HTR-8/SVneo (cell line): ENCODE measurements at regions not wholly inside any gene's neighbourhood (a gene's known extent, or its start where the extent isn't known, plus 50 kb on each side); places are given as distances from the start of the nearest gene placed in this dataset.

Experiments used
- DNase-seq: peaks from one replicate; pipeline ENCODE4 v3.0.0; 2011; ENCODE audit warnings: low spot score, mixed read lengths; ENCODE audit not compliant: insufficient read length
- FAIRE-seq: peaks from 2 replicates; lab custom pipeline; 2011; peaks lifted over from hg19 to GRCh38; lab: Jason Lieb, UNC

- FAIRE-seq (no peak), DNase-seq (no peak)
Measured at GRCh38 chr15:91468871-91469580, 369.0 kb downstream of the SV2B start.

DNA sequence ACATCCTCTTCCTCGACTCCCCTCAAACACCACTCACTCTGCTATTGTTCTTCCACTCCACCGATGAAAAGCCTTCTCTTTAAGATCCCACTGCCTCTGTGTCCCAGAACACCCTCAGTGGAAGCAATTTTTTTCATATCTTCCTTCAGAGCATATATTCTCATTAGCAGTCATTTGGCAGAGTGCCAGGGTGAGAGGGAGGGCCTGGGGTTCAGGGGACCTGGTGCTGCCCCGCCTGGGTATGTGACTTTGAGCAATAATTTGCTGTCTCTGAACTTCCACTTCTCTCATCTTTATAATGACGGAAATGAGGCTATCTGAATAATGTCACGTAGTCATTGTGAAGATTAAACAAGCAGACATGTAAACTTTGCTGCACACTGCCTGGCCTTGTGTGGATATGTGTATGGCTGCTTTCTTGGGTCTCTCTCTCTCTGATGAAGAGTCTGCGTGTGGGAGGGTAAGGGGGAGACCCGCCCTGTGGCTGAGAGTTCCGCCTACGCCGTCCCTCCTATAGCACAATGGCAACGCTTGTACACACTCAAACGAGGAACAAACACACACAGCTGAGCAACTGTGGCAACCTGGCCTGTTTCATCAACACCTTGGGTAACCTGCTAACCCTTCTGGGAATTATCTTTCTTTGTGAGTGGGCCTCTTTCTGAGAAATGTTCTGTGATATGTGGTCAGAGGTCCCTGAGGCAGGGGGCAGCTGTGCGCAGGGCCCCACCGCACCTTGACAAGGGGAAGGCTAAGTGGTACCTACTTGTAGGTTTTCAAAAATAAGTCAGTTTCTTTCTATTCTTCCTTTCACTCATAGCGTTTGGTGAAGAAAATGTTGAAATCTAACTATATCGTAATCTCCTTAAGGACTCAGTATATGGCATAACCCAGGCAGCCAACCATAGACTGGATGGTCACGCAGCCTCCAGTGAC lies 369.8 kb downstream of the SV2B start:
- FAIRE-seq: no peak
- DNase-seq: no peak

- FAIRE-seq: no peak
- DNase-seq: no peak
Measured at GRCh38 chr15:91471468-91471867, 371.4 kb downstream of the SV2B start.

DNA sequence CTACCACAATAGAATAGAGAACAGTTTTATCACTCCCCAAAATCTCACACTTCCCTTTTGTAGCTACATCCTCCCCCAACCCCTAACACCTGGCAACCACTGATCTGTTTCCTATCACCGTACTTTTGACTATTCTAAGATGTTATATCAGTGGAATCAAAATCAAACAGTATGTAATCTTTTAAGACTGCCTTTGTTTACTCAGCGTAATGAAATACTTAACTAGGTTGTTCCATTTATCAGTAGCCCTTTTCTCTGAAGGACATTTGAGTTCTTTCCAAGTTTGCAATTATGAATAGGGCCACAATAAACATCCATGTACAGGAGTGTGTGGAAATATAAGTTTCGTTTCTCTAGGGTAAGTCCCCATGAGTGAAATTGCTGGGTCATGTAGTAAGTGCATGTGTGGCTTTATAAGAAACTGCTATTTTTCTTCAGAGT lies 372.3 kb downstream of the SV2B start:
- DNase-seq (no peak), FAIRE-seq (no peak)

DNA sequence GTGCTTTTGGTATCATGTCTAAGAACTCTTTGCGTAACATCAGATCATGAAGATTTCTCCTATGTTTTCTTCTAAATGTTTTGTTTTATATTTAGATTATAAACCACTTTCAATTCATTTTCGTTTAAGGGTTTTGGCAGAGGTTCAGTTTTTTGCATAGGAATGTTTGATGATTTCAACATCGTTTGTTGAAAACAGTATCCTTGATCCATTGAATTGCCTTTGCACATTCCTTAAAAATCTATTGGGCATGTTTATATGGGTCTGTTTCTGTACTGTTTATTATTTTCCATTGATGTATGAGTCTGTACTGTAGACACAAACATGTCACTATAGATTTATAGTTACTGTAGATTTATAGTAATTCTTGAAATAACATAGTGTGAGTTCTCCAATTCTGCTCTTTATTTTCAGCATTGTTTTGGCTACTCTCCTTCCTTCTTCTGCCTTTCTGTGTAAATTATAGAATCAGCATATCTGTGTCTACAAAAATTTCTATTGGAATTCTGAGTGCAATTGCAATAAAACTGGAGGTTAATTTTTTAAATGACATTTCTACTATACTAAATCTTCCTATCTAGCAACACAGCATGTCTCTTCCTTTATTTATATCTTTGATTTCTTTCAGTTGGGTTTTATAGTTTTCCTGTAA lies 374.0 kb downstream of the SV2B start:
- FAIRE-seq (no peak), DNase-seq (no peak)

GRCh38 chr15:91476861-91477260 lies 376.6 kb upstream of the SLCO3A1 start:
- no peak for FAIRE-seq
- no peak for DNase-seq

DNA sequence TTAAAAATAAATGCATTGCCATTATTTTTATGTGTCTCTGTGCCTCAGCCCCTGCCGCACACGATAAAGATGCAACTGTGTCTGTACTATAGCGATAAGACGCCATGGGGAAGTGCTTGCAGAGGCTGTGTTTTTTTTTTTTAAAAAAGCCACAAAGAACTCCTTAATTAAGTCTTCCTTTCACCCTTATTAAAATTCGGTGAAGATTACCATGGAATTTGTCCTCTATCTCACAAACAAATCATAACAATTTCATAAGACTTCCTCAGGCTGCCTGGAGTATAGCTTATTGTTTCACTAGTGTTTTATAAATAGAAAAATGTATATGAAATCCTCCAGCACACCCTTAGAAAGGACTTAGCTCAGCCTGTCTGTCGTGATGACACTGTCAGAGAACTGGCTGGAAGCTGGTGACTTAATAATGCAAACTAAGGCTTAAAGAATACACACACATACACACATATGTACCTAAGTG lies 374.8 kb upstream of the SLCO3A1 start:
- DNase-seq (no peak), FAIRE-seq (no peak)

GRCh38 chr15:91480426-91480825 lies 373.1 kb upstream of the SLCO3A1 start:
- no peak for DNase-seq
- FAIRE-seq: no peak

GRCh38 chr15:91482799-91483198 lies 370.7 kb upstream of the SLCO3A1 start:
- FAIRE-seq (no peak), DNase-seq (no peak)

GRCh38 chr15:91484141-91484540 lies 369.4 kb upstream of the SLCO3A1 start:
- DNase-seq: no peak
- FAIRE-seq: no peak

DNA sequence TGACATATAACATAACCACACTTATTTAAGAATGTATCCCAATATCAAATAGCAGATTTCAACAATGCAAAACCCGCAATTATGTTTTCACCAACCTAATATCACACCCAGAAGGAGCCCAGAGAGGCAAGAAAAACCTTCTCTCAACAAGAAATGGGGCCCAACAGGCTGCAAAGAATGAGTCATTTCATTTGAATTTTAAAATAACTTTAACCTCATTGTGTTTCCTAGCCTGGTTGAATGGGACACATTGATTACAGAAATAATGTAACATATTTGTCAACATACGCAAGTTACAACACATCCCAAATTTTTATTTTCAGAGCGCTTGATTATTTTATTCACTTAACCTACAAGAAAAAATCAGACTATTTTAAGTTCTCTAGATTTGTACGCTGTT lies 365.1 kb upstream of the SLCO3A1 start:
- no peak for DNase-seq
- FAIRE-seq: no peak

DNA sequence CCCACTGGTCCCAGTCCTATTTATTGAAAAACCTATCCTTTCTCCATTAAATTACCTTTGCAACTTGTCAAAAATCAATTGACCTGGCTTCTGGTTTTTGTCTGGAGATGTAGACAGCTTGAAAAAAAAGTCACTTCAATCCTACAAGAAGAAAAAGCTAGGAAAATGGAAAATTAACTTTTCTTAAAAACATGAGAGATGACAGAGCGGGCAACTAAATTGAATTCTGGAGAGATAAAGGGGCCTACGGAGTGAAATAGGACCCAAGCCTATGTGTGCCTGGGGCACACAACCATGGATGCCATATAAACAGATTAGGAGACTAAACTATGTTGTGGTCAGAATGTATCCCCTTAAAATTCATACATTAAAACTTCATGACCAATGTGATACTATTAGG lies 363.3 kb upstream of the SLCO3A1 start:
- FAIRE-seq: no peak

GRCh38 chr15:91491101-91491950 lies 362.2 kb upstream of the SLCO3A1 start:
- DNase-seq (no peak), FAIRE-seq (no peak)

More for the DNA sequence above, 363.3 kb upstream of the SLCO3A1 start:
- no peak for DNase-seq

GRCh38 chr15:91496754-91497691 lies 356.5 kb upstream of the SLCO3A1 start:
- no peak for DNase-seq
- FAIRE-seq: no peak

DNA sequence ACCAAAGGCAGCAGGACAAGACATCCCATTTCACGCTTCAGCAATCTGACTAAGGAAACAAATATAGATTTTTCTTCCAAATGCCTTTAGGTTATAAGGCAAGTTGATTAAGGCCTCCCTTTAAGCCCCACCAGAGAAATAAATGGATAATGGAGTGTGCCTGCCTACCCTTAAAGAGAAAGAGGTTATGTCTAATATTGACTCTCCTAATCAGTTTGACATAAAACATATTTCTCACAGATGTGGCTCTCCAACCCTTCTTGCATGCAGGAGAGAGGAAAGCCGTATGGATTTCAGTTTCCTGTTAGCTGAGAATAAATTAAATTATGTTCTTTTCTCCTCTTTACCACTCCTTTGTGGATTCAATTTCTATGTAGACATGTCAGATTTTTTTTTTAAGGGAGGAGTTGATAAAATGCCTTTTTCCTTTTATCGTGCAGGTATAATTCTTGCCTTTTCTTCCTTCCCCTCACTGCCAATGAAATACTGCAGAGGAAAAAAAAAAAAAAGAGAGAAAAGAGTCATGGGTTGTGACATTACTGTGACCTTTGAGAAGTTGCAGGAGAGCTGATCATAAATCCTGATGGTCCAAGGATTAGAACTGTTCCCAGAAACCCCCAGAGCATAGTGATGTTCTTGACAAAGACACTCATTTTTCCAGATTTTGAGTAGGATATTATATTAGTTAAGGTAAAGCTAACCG lies 355.3 kb upstream of the SLCO3A1 start:
- no peak for FAIRE-seq
- DNase-seq: no peak

GRCh38 chr15:91498749-91499062 lies 354.8 kb upstream of the SLCO3A1 start:
- DNase-seq (no peak), FAIRE-seq (no peak)

DNA sequence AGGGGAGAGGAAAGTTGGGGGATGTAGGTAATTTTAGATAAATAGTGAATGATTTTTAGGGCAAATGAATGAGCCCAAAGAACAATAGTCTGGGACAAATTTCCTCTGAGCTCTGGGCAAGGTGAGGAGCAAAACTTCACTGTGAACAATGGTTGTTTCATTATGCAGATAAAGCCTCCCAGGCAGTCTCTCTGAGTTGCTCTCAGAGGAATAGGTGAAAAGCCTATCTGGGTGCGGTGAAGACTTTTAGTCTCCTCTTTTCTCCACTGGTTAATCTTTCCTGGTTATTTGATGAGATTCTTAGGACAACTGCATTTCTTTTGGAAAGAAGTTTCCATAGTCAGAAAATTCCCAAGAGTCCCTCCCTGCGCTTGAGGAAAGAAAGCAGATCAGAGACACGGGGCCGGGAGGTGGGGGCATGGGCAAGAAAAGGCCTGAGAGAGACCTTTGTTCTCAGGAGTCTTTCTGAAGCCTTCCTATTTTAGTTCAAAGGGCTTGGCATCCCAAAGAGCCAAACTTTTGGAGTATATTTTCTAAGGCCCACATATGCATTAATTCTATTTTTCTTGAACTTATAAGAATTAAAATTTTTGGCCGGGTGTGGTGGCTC lies 353.6 kb upstream of the SLCO3A1 start:
- FAIRE-seq: no peak

DNA sequence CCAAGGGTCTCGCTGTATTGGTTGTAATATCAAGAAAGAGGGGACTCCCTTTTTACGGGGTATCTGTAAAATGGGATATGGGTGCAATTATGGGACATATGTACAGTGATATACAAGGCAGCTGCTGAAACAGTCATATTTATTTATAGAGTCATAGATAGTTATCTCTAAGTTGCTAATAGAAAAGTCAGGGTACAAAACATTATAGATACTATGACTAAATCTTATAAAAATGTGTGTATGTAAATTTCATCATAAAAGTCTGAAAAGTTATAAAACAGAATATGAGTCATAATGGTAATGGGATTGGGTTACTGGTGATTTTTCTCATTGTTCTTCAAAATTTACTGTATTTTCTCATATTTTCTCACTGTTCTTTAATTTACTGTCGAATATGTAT lies 344.9 kb upstream of the SLCO3A1 start:
- no peak for DNase-seq
- FAIRE-seq: no peak

More for the DNA sequence above, 353.6 kb upstream of the SLCO3A1 start:
- DNase-seq: no peak
